ENCODE measurements at regions not wholly inside any gene's neighbourhood (a gene's known extent, or its start where the extent isn't known, plus 50 kb on each side); places are given as distances from the start of the nearest gene placed in this dataset.

DNA sequence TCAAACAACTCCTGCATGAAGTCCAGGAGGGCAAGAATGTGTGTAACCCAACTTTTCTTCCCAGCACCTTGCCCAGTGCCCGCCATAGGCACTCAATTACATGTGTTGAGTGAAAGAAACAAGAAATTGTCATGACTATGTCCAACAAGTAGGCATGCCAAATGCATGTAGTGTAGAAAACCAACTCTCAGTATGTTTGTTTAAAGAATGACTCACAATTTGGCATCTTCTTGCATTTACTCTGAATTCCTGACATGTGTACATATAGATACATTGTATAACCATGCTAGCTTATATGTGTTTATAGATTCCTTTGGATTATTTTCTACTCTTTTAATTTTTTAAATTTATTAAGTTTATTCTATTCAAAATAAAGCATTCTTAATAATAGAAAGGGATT is 305.0 kb downstream of the EFNB2 start:
- DNase-seq = peak; percentile 56

DNA sequence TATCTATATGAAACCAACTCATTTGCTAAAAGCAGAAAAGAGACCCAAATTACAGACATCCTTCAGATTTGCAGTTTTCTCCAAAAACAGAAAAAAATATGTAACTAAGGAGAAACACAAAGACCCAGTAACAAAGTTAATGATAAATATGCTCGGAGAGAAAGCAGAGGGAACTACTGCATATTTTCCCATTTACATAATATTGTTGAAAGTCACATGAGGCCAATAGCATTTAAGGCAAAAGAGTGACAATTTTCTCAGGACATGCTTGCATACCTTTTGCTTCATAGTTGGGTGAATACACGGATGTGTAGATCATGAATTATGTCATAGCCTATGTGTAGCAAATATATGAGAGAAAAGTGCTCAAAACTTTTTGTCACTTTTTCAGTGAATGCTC is 310.3 kb downstream of the EFNB2 start:
- DNase-seq = no peak

DNA sequence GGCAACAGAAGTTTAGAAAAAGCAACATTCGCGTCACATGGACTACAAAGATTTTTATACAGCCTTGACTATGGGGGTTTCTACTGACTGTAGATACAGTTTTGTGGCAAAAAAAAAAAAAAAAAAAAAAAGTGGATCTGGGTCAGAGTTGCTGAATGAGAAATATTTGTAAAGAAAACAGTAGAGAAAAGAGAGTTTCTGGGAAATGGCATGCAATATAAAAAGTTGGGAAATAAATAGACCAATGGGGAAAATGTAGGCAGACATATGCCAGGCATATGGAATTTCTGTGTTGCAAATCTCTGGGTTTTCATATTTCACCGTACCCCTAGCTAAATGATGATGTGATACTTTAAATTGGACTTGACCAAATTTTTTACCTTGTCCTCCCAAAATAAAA is 315.3 kb downstream of the EFNB2 start:
- DNase-seq = no peak

DNA sequence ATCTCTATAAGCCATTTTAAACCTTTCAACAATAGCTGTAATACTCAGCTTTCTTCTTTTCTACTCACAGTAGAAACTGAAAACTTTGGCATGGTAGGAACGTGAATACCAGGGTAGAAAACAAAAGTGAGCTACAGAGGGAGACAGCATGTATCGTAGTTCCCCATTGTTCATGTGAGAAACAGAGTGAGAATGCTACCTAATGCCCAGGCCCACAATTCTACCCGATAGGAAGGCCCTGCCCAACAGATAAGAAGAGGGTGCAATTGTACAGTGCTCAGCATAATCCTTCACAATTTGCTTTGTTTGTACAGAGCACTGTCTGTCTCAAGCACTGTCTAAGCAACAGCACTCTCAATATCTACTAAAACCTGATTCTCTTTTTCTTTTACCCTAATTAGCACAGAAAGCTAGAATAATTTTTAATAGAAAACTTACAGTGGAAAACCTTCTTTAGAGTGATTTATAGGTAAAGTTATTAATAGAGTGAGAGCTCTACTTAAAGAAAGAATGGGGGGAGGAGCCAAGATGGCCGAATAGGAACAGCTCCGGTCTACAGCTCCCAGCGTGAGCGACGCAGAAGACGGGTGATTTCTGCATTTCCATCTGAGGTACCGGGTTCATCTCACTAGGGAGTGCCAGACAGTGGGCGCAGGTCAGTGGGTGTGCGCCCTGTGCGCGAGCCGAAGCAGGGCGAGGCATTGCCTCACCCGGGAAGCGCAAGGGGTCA is 322.3 kb downstream of the EFNB2 start:
- no peak for DNase-seq

DNA sequence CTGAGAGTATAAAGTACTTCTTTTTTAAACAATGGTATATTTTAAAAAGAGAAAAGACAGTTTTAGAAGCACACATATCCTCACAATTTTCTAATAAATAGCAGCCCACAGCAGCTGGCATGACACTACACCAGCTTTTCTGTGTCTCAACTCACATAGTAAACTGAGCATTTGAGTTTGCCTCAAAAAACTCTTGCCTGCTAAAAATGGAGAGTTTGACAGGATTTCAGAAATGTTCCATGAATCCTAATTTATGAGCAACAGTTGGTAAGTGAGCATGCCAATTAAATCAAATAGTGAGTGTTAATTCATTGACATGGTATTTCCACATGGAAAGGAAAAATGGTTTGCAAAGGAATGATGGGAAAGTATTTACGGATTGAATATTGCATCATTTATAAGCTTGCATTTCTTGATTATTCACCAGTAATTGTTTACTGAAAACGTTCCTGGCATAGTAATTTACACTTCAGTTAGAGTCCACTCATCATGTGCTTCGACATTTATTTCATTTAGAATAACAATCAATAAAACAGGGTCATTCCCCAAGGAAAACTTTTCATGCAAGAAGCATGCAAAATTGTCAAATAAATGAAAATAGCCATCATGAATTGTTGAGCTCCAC is 323.0 kb downstream of the EFNB2 start:
- DNase-seq = no peak

DNA sequence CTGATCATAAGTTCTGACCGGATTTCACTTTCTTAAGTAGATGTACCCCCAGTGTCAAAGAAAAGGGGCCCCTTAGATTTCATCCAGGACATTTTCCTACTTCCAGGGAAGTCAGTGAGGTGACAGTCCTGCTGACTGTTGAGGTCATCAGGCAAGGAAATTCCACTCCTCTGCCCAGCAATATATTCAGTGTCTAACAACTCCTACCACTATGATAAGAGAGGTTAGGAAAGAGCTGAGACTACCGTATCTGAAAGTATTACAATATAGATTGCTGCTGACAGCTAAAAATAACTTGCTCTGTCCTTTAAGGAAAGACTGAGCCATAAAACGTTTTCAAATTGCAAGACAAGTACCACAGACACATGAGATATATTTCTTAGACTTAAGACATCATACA is 325.1 kb downstream of the EFNB2 start:
- no peak for DNase-seq

DNA sequence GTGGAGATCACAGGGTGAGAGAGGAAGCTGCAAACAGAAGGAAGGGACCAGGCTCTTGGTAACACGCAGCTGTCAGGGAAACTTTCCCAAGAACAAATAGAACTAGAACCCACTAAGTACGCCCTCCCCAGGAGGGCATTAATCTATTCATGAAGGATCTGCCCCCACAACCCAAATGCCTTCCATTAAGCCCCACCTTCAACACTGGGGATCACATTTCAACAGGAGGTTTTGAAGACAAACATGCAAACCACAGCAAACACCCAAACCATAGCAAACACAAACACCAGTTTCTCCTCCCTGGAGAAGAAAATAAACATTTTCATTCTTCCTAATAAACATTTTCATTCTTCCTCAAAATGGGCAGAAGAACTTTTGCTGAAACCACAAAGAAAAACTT is 329.6 kb downstream of the EFNB2 start:
- DNase-seq = no peak

DNA sequence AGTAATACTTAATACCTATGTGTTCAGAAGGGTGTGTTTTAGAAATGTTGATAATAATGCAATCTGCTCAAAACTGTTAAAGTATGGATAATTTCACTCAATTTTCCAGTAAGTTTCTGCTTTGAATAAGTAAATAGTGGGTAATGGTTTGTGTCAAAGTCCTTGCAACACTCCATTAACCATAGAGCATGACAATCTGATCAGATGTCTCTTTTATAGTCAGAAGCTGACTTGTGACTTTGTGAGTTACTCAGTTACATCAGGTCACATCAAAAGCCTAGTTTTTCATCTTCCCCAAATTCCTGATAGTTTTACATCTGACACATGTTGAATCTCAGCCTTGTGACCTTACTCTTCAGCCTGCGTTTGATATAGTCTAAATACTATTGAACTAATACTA is 338.0 kb downstream of the EFNB2 start:
- DNase-seq = peak; percentile 1

DNA sequence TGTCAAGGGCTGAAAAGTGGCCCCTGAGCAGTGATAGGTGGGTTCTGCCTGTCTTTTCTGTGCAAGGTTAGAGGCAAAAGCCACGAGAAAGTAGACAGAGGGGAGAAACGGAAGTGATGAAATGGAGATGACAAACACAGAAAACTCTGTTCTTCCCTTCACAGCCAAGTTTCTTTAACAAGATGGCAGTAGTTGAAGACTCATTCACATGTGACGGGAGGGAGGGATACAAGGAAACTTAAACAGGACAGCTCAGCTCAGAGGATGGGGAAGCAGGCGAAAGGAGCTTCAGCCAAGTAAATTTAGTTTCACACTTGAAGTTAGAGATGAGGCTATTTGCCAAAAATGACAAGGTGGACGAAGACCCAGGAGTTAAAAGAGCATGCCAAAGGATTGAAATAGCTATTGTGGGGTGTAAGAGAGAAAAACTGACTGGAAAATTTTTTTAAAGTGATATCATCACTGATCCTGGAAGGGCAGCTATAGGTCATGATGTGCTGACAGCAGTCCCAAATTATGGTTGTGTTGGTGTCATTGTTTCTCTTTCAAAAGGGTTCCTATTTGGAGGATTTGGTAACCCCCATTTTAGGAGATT is 347.9 kb downstream of the EFNB2 start:
- no peak for DNase-seq

DNA sequence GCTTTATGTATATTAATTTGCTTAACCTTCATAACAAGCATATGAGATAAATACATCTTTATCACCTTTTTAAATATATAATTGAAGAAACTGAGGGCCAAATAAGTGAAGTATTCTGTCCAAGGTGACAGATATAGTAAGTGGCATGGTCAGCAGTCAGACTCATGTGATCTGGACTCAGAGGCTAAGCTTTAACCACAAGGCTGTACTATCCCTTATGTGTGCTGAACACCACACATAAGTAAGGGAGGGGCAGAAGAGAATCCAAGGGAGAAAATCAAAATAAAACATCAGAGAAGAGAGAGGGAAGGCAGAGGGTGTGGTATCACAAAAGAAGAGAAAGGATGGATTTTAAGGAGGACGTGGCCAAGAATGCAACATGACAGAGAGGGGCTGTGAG is 348.4 kb downstream of the EFNB2 start:
- DNase-seq = no peak

DNA sequence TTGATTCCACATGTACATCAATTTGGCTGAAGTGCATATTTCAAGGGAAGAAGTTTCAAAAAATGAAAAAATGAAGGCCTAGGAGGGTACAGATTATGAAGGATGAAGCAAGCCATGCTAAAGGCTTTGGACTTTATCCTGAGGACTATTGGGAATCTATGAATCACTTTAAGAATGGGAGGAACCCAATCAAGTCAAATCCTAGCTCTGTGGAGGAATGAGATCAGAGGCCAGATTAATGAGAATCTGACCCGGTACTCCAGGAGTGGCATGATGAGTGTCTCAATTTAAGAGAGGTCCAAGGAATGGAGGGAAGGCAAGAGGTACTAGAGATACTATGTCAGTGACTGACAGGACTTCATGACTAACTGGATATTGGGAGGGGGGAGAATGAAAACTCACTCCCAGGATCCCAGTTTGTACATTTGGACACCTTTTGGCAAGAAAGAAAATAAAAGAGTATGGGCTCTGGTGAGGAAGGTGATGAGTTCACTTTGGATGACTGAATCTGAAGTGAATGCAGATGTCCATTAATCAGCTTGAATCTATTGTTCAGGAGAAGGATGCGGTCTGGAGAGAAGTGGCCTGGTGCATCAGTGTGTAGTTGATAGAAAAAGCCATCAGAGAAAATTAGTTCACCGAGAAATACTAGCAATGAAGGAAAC is 349.0 kb downstream of the EFNB2 start:
- DNase-seq = no peak

DNA sequence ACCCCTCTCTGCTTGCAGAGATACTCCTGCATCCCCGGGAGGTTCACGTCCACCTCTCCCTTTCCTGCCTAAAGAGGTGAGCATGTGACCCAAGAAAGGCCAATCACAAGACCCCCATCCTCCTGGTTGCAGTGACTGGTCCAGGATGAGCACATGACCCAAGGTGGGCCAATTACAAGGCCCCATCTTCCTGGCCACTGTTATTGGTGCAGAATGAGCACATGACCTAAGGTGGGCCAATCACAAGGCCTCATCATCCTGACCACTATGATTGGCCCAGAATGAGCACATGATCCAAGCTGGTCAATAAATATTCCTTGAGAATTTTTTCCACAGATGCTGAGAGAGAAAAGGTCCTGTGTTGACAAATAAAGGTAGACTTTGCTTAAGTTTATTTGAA is 350.7 kb downstream of the EFNB2 start:
- DNase-seq = no peak

DNA sequence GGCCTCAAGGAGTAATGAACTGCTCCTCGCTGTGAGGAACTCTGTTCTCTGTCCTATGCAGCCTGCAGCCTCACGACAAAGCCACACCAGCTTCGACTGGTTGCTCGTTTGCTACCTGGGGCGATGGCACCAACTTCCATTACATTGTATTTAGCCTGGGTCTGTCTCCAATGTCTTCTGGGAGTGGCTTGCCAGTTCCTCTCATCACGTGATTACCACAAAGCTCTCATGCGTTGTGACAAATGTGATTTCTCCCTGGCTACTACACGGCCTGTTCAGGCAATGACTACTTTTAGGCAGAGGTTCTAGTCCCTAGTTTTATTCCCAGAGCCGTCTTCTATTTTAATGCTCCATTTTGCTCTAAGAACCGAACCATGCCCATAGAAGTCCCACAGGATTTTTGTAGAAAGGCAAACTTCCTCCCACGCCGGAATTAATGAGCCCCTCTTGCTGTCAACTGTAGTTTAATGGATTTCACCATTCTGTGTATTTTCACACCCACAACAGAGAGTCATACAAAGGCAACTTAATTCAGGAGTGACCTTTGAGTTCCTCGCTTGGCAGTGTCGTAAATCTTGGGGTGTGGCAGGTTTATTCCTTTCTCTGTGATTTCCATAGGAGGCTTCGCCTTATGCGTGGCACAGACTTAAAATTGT is 351.9 kb downstream of the EFNB2 start:
- DNase-seq = no peak

DNA sequence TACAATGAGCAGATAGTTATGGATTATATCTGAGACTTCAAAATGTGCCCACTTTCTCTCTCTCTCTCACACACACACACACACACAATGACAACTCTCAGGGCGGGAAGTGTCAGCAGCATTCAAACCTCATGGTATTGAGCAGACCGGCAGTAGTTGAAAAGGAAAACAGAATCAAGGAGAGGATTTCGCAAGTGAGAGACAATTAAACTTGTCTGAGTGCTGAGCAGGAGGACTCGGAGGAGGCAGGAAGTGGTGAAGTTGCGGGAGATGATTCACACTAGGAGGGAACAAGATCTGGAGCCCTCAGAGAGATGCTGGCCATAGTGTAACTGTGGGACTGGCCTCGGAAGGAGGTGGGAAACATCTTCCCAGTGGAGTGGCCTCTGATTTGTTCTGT is 353.1 kb downstream of the EFNB2 start:
- no peak for DNase-seq

DNA sequence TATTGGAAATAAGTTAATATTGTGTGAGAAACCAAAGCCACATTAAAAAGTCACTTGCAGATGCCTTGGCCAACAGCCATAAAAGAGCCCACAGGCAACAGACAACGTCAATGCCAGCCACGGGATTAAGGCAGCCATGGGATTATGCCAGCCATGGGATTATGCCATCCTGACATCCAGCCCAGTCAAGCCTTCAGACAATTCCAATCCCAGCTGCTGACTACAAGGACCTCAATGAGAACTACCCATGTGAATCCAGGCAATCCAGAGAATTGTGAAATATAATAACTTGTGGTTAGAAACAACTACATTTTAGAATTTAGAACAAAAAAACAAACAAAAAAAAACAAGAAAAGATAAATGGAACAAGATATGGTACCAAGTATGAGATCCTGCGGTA is 356.6 kb downstream of the EFNB2 start:
- DNase-seq = no peak

DNA sequence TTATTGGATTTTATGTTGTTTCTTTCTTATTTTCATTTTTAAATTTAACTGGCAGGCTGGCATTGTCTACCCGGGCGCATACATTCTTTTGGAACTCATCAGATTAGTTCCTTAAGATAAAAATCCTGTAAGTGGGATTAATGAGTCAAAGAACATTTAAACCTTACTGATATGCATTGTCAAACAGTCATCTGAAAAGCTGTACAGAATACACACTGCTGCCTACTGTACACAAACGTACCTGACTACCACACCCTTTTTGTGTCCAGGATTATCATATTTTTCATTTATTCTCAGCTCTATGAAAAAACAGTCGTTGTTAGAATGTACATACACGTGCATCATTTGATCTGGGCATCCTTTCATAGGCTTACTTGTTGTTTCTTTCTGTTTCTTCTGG is 358.3 kb downstream of the EFNB2 start:
- no peak for DNase-seq

DNA sequence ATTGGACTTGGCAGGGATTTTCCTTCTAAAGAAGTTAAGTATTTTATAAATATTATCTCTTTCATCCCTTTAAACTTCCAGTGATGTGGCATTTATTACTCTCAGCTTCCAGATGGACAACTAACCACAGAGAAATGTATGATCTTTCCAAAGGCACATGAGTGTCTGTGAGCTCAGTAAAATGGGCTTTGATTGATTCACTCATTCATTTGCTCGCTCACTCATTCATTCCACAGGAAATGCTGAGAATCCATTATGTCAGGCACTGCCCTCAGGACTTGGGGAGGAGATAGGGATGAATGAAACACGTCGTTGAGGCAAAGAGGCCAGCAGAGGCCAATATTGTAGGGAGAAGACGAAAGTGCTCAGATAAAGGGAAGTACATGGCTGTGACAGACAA is 359.3 kb downstream of the EFNB2 start:
- no peak for DNase-seq

DNA sequence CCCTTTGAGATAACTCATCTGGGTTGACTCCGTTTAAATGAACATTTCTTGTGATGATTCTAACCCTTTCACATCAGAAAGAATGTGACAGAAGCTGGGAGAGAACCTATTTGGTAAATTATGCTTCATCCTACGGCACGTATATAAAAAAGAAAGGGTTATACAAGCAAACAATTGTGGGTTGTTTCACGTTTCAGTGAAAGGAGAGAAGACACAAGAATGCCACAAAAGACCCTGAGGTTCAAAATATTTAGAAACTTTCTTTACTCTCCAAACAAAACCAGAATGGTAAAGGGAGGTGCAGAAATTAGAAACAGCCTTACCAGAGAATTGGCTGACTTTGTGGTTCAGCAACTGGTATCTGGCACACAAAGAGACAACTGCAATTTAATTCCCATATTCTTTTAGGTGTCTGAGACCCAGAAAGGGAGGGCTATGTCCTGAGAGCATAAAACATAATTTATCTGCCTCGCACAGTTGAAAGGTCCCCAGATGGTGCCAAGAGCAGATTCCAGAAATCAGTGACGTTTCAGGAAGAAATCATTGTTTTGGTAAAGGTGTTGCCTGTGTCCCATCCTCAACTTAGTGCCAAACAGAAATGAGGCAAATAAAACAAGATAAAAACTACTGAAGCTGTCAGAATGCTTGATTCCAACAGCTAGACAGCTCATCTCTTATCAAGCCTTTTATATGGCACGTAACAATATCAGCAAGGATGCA is 361.4 kb downstream of the EFNB2 start:
- DNase-seq = no peak

DNA sequence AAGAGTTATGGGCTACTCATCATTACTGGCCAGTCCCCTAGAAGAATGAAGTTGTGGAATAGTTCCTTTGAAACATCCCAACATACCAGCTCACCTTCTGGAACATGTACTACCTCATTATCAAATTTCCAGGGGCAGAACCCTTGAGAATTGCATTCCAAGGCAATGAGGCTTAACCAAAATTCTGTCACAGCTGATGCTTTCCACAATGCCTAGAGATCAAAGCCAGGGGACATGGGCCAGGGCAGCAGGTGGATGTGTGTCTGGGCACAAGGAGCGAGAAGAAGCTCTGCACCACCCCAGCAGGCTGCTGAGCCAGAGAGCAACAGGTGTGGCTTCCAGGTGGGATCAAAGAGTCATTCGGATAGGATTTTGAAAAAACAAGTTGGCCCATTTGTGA is 362.1 kb downstream of the EFNB2 start:
- no peak for DNase-seq

DNA sequence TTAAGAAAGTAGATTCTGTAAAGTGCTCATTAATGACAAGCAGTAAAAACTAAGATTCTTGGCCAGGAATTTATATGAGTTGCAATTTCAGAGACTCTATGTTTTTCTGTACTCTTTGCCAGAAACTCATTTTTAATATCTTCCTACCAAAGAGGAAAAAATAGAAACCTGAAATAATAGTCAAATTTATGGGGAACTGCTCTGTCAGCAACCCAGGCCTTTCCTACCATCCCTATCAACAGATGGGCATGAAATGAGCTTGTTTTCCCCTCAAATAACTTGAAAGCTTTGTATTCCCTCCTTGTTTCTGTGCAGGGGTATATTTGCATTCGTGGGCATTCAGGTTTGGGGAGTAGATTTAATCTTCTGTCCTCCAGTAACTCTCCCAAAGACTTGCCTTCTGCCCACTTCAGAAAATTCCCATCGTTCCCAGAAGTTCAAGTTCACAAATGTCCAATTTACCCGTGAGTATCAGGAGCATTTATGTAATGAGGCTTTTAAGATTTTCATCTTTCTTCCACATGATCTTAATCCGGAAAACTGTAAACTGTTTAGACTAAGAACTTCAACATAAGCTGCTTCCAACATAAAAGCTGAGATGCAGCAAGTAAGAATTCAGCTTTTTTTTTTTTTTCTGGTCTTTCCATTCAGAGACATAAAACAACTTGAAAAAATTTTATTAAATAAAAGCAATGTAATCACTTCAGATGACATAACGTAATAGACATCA is 363.1 kb downstream of the EFNB2 start:
- no peak for DNase-seq

DNA sequence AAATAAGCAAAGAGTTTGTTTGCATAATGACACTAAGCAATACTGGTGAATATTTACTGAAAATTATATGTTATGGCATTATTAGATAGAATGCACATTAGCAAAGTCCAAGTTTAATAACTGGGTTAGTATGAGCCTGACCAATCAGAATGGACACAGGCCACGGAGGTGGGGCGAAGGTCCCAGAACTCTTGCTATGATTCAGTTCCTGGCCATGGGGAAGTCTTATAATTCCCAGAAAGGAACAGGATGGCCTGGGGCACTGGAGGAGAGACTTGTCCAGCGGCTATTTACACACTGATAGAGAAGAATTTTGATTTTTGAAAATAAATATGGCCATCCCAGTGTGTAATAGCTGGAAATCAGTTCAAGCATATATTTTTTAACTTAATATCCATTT is 372.0 kb downstream of the EFNB2 start:
- DNase-seq = no peak

DNA sequence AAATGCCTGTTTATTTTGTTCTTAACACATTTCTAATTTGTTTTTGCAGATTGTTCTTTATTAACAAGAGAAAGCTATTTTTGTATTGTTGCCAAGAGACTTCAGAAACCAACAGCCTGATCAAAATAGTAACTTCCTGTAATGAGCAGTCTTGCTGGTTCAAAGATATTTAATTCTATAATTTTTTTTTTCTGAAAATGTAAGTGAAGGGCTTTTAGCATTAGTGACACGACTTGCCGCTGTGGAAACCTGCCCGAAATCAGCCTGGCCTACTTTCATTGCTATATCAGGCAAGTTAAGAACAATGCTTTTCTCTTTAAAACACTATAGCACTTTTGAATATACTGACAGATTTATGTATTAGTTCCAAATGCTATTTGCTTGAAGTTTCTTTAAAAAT is 374.3 kb downstream of the EFNB2 start:
- DNase-seq = no peak

All from DMS53 (cell line).